ENCODE measurements at regions not wholly inside any gene's neighbourhood (a gene's known extent, or its start where the extent isn't known, plus 50 kb on each side); places are given as distances from the start of the nearest gene placed in this dataset.

DNA sequence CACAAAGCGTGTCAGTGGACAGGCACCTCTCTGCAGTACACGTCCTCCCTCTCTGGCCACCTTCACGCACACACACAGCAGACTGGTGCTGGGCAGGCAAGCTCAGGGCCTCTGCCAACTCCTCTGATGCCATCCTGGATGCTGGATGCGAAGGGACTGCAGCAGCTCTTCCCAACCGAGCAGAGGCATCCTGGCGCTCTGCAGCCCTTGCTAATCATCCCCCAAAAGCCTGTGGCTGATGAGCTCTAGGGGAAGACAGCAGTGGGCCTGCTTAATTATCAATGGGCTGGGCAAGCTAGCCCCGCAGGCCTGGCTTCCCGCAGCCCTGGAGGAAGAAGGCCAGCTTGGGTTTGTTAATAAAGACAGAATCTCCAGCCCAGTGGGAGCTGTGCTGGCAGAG is 71.3 kb upstream of the TEX51 start:
- DNase-seq (ENCODE audit: low read depth), result no peak

DNA sequence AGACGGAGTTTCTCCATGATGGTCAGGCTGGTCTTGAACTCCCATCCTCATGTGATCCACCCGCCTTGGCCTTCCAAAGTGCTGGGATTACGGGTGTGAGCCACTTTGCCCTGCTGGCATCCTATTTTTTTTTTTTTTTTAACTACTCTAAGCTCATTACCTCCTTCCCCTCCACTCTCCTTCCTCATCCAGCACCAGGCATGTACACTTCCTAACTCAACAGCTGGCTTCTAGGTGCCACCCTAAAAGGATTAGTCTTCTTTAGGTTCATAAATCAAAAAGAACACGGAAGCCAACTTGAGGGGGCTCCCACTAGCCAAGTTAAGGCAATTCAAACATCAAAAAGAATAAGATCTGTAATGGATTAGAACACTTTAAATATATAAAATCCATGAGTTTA is 70.6 kb upstream of the TEX51 start:
- no peak for DNase-seq (ENCODE audit: low read depth)

DNA sequence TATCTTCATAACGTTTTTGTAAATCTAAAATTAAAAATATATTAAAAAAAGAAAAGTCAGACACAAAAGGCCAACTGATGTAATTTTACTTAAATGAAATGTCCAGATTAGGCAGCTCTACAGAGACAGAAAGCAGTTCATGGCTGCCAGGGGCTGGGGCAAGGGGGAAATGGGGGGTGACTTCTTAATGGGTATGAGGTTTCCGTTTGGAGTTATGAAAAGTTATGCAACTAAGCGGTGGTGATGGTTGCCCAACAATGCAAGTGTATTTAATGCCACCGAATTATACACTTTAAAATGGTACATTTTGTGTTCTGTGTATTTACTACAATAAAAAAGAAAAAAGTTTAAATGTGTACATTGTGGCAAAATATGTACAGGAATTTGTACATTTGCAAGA is 70.2 kb upstream of the TEX51 start:
- DNase-seq (ENCODE audit: low read depth), result no peak

DNA sequence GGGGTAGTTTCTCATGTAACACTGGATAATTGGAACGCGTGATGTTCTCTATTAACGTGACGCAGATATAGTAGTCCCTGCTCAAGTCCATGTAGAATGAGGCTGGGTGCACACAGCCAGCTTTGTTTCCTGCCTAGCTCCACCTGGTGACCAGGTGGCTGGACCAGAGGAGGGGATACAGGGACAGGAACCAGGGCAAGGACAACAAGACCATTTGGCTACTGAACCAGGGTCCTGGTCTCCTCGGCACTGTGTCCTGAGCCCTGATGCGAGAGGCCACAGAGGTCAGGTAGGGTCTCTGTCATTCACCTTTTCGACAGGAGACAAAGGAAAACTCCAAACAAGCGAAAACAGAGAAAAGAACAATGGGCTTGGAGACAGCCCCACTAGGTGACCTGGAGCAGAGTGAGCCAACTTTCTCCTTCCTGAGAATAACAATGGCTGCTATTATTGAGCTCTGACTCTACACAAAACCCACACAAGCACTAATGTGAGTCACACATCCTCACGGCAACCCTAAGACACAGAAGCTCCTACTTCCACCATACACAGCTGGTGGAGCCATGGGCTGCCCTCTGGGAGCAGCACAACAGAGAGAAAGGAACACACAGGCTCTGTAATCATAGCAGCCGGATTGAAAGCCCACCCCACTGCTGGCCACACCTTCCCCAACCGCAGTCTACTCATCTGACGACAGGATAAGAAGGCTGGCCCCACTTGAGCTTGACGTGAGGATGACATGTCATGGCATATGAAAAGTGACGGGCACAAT is 67.3 kb upstream of the TEX51 start:
- no peak for DNase-seq (ENCODE audit: low read depth)

DNA sequence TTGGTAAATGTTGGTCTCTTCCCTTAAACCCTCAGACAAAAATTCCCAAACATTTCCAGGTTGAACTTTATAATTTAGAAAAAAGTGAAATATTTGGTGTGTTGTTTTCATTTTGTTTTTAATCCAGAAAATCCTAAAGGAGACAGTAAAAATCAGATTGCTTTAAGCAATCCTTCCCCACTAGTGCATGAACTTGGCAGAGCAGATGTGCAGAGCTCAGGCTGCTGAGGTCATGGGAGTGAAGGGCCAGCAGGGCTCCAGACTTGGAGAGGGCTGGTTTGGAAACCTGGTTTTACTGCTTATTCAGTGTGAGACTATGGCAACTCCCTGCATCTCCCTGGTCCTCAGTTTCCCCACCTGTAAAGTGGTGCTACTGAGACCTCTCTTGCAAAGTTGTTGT is 66.7 kb upstream of the TEX51 start:
- DNase-seq (ENCODE audit: low read depth), result no peak

DNA sequence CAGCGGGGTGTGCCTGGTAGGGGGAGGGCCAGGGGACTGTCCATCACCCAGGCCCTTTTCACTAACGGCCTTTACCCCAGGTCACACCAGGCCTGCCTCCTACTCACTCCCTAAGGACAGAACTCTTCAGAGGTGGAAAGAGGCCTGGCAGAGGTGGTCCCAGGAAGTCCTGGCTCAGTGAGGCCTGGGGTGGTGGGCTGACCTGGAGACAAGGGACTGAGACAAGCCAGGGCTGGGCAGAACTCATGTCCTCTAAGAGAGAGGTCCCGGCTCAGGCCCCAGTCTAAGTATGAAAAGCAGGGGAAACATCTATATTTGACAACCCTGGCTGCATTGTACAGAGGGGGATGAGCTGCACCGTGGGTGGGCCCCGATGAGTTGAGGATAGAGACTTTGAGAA is 65.9 kb upstream of the TEX51 start:
- DNase-seq (ENCODE audit: low read depth), result no peak

DNA sequence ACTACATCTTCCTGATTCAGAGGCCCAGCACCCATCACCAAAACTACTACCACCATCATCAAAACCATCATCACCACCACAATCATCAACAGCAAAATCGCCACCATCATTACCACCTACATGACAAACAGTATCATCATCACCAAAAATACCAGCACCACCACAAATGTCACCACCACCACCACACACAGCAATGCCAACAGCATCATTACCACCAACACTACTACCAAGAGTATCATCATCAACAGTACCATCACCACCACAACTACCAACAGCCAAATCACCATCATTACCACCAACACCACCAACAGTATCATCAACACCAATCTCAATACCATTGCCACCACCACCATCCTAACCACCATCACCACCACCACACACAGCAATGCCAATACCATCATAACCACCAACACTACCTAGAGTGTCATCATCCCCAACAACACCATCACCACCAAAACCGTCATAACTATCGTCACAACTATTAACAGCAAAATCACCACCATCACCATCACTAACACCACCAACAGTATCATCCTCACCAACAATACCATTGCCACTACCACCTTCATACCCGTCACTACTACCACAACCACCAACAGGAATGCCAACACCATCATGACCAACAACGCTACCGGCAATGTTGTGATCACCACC is 64.6 kb upstream of the TEX51 start:
- DNase-seq (ENCODE audit: low read depth), result no peak

DNA sequence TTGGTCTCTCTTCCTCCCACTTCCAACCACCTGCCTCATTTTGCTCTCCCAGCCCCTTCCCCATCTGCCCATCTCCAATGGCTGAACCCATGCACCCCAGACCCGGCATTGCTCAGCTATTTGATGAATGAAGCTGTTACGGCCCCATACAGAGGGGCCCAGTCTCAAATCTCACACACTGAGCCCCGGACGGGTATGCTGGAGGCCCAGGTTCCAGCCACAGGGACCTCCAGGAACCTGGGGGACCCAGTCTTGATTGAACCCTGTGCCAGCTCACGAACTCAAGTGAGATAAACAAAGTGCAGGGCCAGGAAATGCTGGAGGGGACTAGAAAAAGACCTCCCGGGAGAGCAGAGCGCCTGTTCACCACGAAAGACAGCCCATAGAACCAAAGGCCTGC is 63.4 kb upstream of the TEX51 start:
- no peak for DNase-seq (ENCODE audit: low read depth)

DNA sequence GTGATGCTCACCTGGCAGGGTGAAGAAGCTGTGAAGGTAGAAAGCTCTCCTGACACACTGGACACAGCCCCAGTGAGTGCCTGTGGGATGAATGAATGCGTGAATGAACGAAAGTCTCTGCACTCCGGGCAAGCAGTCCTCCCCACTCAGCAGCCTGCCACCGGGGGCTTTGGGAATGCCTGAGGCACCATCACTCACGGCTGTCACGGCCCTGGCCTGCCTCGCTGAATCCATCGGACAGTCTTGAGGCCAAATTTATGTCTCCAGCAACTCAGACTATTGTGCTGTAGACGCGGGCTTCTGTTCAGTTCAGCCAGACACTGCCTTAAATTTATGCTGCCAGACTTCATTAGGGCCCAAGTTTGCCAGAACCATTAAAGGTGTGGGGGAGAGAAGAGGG is 62.9 kb upstream of the TEX51 start:
- no peak for DNase-seq (ENCODE audit: low read depth)

DNA sequence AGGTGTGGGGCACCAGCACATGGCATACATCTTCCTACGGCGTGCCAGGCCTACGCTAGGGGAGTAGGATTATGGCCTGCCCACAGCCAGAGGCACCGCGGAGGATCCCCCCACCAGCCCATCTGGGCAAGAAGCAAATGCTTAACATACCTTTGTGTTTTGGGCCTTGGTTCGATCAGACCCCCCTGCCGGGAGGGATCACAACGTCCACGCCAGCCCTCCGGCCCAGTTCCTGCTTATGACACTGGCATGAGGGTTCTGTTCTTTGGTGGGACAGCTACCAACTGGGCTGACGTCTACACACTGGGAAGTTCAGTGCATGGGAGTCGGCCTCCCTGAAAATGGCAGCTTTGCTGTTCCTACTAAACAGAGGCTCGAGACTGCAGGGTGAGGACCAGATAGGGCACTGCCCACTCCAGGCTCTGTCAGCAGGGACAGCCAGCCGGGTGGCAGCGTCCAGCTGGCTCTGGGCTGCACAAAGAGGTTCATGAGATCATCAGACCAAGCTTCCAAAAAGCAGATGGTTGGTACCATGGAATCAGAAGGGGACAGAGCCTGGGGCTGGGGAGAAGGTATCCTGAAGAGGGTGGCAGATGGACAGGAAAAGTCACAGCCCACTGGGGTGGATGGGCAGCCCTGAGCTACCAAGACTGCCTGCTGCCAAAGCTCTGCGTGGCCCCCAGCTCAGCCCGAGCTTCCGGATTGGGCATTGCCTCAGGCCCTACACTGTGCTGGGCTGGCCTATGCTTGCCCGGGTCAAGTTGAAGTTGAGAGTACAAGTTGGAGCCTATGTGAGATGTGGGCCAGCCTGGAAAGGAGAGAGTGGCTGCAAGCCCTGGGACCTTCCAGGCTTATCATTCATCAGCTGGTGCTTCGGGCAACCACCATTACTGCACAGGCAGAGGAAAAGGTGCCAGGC is 61.7 kb upstream of the TEX51 start:
- no peak for DNase-seq (ENCODE audit: low read depth)

DNA sequence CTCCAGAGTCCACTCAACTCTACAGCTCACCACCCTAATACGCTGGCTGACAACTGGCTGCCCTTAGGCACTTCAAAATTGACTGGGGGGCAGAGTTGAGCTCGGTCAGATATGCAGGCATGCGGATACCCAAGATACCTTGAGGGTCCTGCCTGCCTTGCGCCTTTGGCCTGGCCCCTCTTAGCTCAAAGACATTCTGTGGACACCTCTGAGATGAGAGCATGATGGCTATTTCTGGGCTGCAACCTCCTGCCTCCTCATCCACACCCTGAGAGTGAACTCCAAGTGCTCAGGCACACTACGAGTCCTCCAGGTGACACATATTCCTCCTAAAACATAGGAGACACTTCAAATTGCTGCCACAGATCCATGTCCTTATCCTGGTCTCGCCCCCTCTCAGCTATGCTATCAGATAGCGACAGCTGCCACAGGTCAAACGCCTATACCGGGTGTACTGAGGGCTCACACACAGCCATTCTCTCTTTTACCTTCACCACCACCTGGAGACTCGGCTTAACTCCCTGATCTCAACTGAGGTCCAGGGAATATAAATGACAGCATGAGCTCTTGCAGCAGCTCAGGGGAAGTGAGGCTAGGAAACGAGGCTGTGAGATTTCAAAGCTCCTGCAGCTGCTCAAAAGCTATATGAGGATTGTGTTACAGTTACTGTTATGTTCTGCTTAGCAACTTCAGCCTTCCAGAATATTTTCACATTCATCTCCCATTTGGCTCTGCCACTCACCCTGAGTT is 60.5 kb upstream of the TEX51 start:
- no peak for DNase-seq (ENCODE audit: low read depth)

DNA sequence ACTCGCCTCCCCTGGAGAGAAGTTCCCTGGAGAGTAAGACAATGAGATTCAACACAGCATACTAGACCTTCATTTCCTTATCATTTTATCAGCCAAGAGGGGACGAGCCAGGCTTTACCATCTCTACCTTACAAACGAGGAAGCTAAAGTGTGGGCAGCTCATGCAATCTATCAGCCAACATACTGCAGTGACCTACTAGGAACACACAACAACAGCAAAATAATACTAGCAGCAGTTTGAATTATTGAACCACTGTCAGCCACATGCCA is 60.0 kb upstream of the TEX51 start:
- DNase-seq (ENCODE audit: low read depth), result no peak

DNA sequence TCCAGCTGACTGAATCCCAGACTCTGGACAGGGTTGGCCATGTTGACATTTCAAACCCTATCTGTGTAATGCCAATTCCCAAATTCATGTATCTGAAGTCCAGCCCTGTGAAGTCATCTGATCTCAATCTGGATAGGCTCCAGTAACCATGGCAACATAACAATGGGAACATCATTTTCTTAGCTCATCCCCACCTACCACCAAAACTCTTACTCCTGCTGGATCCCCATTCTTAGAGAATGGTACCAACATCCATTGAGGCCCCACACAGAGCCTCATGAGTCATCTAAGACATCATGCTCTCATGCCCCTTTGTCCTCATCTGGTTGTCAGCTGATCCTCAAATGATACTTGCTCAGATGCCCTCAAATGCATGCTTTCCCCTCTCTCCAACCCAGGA is 58.9 kb upstream of the TEX51 start:
- DNase-seq (ENCODE audit: low read depth), result no peak

DNA sequence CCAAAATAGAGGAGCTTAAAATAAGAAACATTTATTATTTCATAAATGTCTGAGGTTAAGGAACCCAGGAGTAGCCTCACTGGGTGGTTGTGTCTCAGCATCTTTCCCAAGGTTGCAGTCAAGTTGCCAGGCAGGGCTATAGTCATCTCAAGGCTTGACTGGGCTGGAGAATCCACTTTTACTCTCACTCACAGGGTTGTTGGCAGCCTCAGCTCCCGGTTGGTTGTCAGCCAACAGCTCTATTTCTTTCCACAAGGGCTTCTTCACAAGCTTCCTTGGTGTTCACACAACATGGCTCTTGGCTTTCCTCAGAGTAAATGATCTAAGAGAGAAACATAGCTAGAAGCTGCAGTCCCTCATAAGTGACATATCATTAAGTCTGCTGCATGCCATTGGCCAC is 55.6 kb upstream of the TEX51 start:
- DNase-seq (ENCODE audit: low read depth), result no peak

DNA sequence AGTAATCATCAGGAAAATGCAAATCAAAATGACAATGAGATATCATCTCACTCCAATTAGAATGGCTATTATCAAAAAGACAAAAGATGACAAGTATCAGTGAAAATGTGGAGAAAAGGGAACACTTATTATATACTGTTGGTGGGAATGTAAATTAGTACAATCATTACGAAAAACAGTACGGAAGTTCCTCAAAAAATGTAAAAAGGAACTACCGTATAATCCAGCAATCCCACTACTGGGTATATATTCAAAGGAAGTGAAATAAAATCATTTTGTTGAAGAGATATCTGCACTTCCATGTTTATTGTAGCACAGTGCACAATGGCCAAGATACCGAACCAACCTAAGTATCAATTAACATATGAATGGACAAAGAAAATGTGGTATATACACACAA is 52.4 kb upstream of the TEX51 start:
- DNase-seq (ENCODE audit: low read depth), result no peak
